ENCODE measurements at regions not wholly inside any gene's neighbourhood (a gene's known extent, or its start where the extent isn't known, plus 50 kb on each side); places are given as distances from the start of the nearest gene placed in this dataset.

- no peak overlapping the region for H3K4me3 Mint-ChIP-seq
- ChIA-PET CTCF (no interaction called here), POLR2A (no interaction called here)
- peaks cover 17% of the 10 kb centered on the region for H3K27me3 Mint-ChIP-seq
- H3K4me1 Mint-ChIP-seq, result no peaks in the 10 kb centered on the region
- no peaks in the 10 kb centered on the region for H3K36me3 Mint-ChIP-seq (ENCODE audit: low read depth)
- H3K9me3 Mint-ChIP-seq, result peaks cover 2% of the 10 kb centered on the region
- DNase-seq, result no peak
- no peak overlapping the region for H3K27ac Mint-ChIP-seq
Observed at GRCh38 chr2:239854596-239854995, 170.5 kb downstream of the NDUFA10 start.

- Mint-ChIP-seq H3K4me1 (no peaks in the 10 kb centered on the region), H3K36me3 (ENCODE audit: low read depth) (no peaks in the 10 kb centered on the region), H3K9me3 (peaks cover 2% of the 10 kb centered on the region), H3K4me3 (no peak overlapping the region), H3K27ac (no peak overlapping the region), H3K27me3 (peaks cover 23% of the 10 kb centered on the region)
- peak; percentile 4 for DNase-seq
- POLR2A ChIA-PET, result no interaction called here
- CTCF ChIA-PET, result no interaction called here
Observed at GRCh38 chr2:239853706-239854327, 171.3 kb downstream of the NDUFA10 start.

GRCh38 chr2:239853121-239853520 lies 172.0 kb downstream of the NDUFA10 start:
- Mint-ChIP-seq H3K9me3 (peaks cover 2% of the 10 kb centered on the region), H3K4me3 (no peak overlapping the region), H3K36me3 (ENCODE audit: low read depth) (no peaks in the 10 kb centered on the region), H3K27me3 (peaks cover 28% of the 10 kb centered on the region), H3K4me1 (no peaks in the 10 kb centered on the region), H3K27ac (no peak overlapping the region)
- ChIA-PET CTCF (no interaction called here), POLR2A (no interaction called here)
- peak; percentile 6 for DNase-seq

- Mint-ChIP-seq H3K27me3 (peaks cover 30% of the 10 kb centered on the region), H3K4me3 (no peak overlapping the region)
- POLR2A ChIA-PET, result no interaction called here
Observed at GRCh38 chr2:239852272-239852671, 172.9 kb downstream of the NDUFA10 start.

GRCh38 chr2:239846789-239847676 lies 178.1 kb downstream of the NDUFA10 start:
- no peak overlapping the region for H3K27ac Mint-ChIP-seq

More at GRCh38 chr2:239852272-239852671, 172.9 kb downstream of the NDUFA10 start:
- peaks cover 2% of the 10 kb centered on the region for H3K9me3 Mint-ChIP-seq
- H3K27ac Mint-ChIP-seq, result no peak overlapping the region
- no peaks in the 10 kb centered on the region for H3K36me3 Mint-ChIP-seq (ENCODE audit: low read depth)
- peaks cover under 1% of the 10 kb centered on the region for H3K4me1 Mint-ChIP-seq
- no peak for DNase-seq
- CTCF ChIA-PET, result no interaction called here

GRCh38 chr2:239845968-239846367 lies 179.2 kb downstream of the NDUFA10 start:
- no peak for DNase-seq
- H3K4me3 Mint-ChIP-seq, result no peak overlapping the region
- peaks cover 54% of the 10 kb centered on the region for H3K27me3 Mint-ChIP-seq
- H3K4me1 Mint-ChIP-seq, result peaks cover 12% of the 10 kb centered on the region
- peaks cover 3% of the 10 kb centered on the region for H3K36me3 Mint-ChIP-seq (ENCODE audit: low read depth)
- ChIA-PET CTCF (no interaction called here), POLR2A (no interaction called here)
- H3K9me3 Mint-ChIP-seq, result peaks cover 2% of the 10 kb centered on the region
- no peak overlapping the region for H3K27ac Mint-ChIP-seq

More at GRCh38 chr2:239846789-239847676, 178.1 kb downstream of the NDUFA10 start:
- Mint-ChIP-seq H3K27me3 (peaks cover 58% of the 10 kb centered on the region), H3K36me3 (ENCODE audit: low read depth) (peaks cover 3% of the 10 kb centered on the region), H3K9me3 (peaks cover 4% of the 10 kb centered on the region), H3K4me3 (no peak overlapping the region), H3K4me1 (peaks cover 12% of the 10 kb centered on the region)
- DNase-seq, result peak; percentile 4
- ChIA-PET POLR2A (no interaction called here), CTCF (no interaction called here)

GRCh38 chr2:239839306-239839705 lies 185.8 kb downstream of the NDUFA10 start:
- no peaks in the 10 kb centered on the region for H3K4me1 Mint-ChIP-seq
- CTCF ChIA-PET, result no interaction called here
- POLR2A ChIA-PET, result no interaction called here

GRCh38 chr2:239836021-239836765 lies 188.9 kb downstream of the NDUFA10 start:
- H3K27ac Mint-ChIP-seq, result no peak overlapping the region
- peaks cover 6% of the 10 kb centered on the region for H3K27me3 Mint-ChIP-seq
- no peak for DNase-seq
- H3K9me3 Mint-ChIP-seq, result peaks cover 2% of the 10 kb centered on the region
- H3K36me3 Mint-ChIP-seq (ENCODE audit: low read depth), result no peaks in the 10 kb centered on the region
- H3K4me3 Mint-ChIP-seq, result no peak overlapping the region
- no peaks in the 10 kb centered on the region for H3K4me1 Mint-ChIP-seq
- POLR2A ChIA-PET, result no interaction called here
- CTCF ChIA-PET, result no interaction called here

More at GRCh38 chr2:239839306-239839705, 185.8 kb downstream of the NDUFA10 start:
- no peaks in the 10 kb centered on the region for H3K36me3 Mint-ChIP-seq (ENCODE audit: low read depth)
- H3K27ac Mint-ChIP-seq, result no peak overlapping the region
- no peak overlapping the region for H3K4me3 Mint-ChIP-seq
- DNase-seq, result peak; percentile 6
- peaks cover 2% of the 10 kb centered on the region for H3K9me3 Mint-ChIP-seq
- peaks cover 27% of the 10 kb centered on the region for H3K27me3 Mint-ChIP-seq

GRCh38 chr2:239835056-239835455 lies 190.1 kb downstream of the NDUFA10 start:
- Mint-ChIP-seq H3K4me1 (no peaks in the 10 kb centered on the region), H3K4me3 (no peak overlapping the region), H3K36me3 (ENCODE audit: low read depth) (no peaks in the 10 kb centered on the region), H3K27ac (no peak overlapping the region), H3K9me3 (peaks cover 2% of the 10 kb centered on the region), H3K27me3 (peaks cover 4% of the 10 kb centered on the region)
- POLR2A ChIA-PET, result no interaction called here
- CTCF ChIA-PET, result no interaction called here
- DNase-seq, result peak; percentile 7

- CTCF ChIA-PET, result no interaction called here
- peak; percentile 9 for DNase-seq
- Mint-ChIP-seq H3K36me3 (ENCODE audit: low read depth) (no peaks in the 10 kb centered on the region), H3K9me3 (peaks cover 2% of the 10 kb centered on the region), H3K27me3 (peaks cover 4% of the 10 kb centered on the region), H3K27ac (no peak overlapping the region), H3K4me3 (no peak overlapping the region), H3K4me1 (no peaks in the 10 kb centered on the region)
- POLR2A ChIA-PET, result no interaction called here
Observed at GRCh38 chr2:239834143-239834542, 191.0 kb downstream of the NDUFA10 start.

GRCh38 chr2:239833269-239834109 lies 191.7 kb downstream of the NDUFA10 start:
- H3K36me3 Mint-ChIP-seq (ENCODE audit: low read depth), result no peaks in the 10 kb centered on the region
- no peak for DNase-seq
- CTCF ChIA-PET, result no interaction called here
- POLR2A ChIA-PET, result no interaction called here
- H3K27me3 Mint-ChIP-seq, result peaks cover 4% of the 10 kb centered on the region
- no peaks in the 10 kb centered on the region for H3K4me1 Mint-ChIP-seq
- H3K4me3 Mint-ChIP-seq, result no peak overlapping the region
- H3K9me3 Mint-ChIP-seq, result peaks cover 2% of the 10 kb centered on the region
- no peak overlapping the region for H3K27ac Mint-ChIP-seq

GRCh38 chr2:239832490-239833268 lies 192.5 kb downstream of the NDUFA10 start:
- Mint-ChIP-seq H3K4me3 (no peak overlapping the region), H3K27ac (no peak overlapping the region), H3K9me3 (peaks cover 2% of the 10 kb centered on the region), H3K4me1 (no peaks in the 10 kb centered on the region), H3K36me3 (ENCODE audit: low read depth) (no peaks in the 10 kb centered on the region), H3K27me3 (peaks cover 4% of the 10 kb centered on the region)
- ChIA-PET CTCF (no interaction called here), POLR2A (no interaction called here)
- peak; percentile 12 for DNase-seq
